SK-N-SH (cell line): ENCODE measurements at regions not wholly inside any gene's neighbourhood (a gene's known extent, or its start where the extent isn't known, plus 50 kb on each side); places are given as distances from the start of the nearest gene placed in this dataset.

ENCODE experiments used
- CTCF ChIA-PET: fragments of 300-600, 350-600 bp; formaldehyde crosslinking; extraction: SDS; loops from one replicate; lab custom pipeline; 2021; lab: Yijun Ruan, JAX
- POLR2A ChIA-PET: fragments of 350-600 bp; sonication (Branson Sonifier 250); formaldehyde crosslinking; extraction: SDS; loops from one replicate; lab custom pipeline; 2020; ENCODE audit warnings: antibody characterized with exemption, inconsistent platforms; lab: Yijun Ruan, JAX
- DNase-seq: peaks from one replicate; pipeline ENCODE4 v3.0.0; 2012
- H2AFZ ChIP-seq: fragments of 200-600 bp; sonication (generic); 2 replicates; pipeline ENCODE4 v1.8.1; 2016; ENCODE audit warnings: antibody characterized with exemption, mild to moderate bottlenecking, low read depth
- H3F3A ChIP-seq: fragments of 200-600 bp; sonication (generic); replicated peaks from 2 replicates; pipeline ENCODE3; 2016; ENCODE audit warnings: antibody characterized with exemption, mild to moderate bottlenecking; ENCODE audit not compliant: insufficient read depth
- H3K27ac ChIP-seq, 2 experiments: fragments of 200-500 bp in 1 of 2; fragments of 200-600 bp in 1 of 2; sonication (Bioruptor generic) in 1 of 2; sonication (generic), shearing (Covaris generic) in 1 of 2; 2 replicates each; pipeline versions ENCODE4 v1.5.1 to v1.6.1; 2014 to 2016; ENCODE audit warnings: low read depth in 2 of 2, inconsistent platforms in 1 of 2, low read length in 1 of 2, mild to moderate bottlenecking in 1 of 2, mixed read lengths in 1 of 2
- H3K27me3 ChIP-seq: fragments of 200-600 bp; sonication (generic), shearing (Covaris generic); 2 replicates; pipeline ENCODE4 v1.6.1; 2016; ENCODE audit warnings: mixed run types; ENCODE audit not compliant: insufficient read depth
- H3K36me3 ChIP-seq, 2 experiments: fragments of 200-500 bp in 1 of 2; fragments of 200-600 bp in 1 of 2; sonication (Bioruptor generic) in 1 of 2; sonication (generic) in 1 of 2; replicated peaks in 1 of 2; 2 replicates each; pipeline versions ENCODE3 to v1.5.1; 2014 to 2016; ENCODE audit warnings: low read length in 1 of 2, mild to moderate bottlenecking in 1 of 2; ENCODE audit not compliant: insufficient read depth in 2 of 2, control insufficient read depth in 1 of 2
- H3K4me1 ChIP-seq, 2 experiments: fragments of 200-500 bp in 1 of 2; fragments of 200-600 bp in 1 of 2; sonication (Bioruptor generic) in 1 of 2; sonication (generic), shearing (Covaris generic) in 1 of 2; 2 replicates each; pipeline versions ENCODE4 v1.5.1 to v1.6.1; 2014 to 2016; ENCODE audit warnings: low read depth in 1 of 2, low read length in 1 of 2, mixed run types in 1 of 2; ENCODE audit not compliant: insufficient read depth in 2 of 2, control insufficient read depth in 1 of 2
- H3K4me2 ChIP-seq: fragments of 200-600 bp; sonication (generic), shearing (Covaris generic); 2 replicates; pipeline ENCODE4 v1.6.1; 2017; ENCODE audit warnings: mixed run types
- H3K4me3 ChIP-seq, 2 experiments: fragments of 200-500 bp in 1 of 2; fragments of 200-600 bp in 1 of 2; sonication (Bioruptor generic) in 1 of 2; sonication (generic), shearing (Covaris generic) in 1 of 2; 2 replicates each; pipeline versions ENCODE4 v1.5.1 to v1.8.1; 2014 to 2016; ENCODE audit warnings: low read depth in 2 of 2, inconsistent platforms in 1 of 2, low read length in 1 of 2, mild to moderate bottlenecking in 1 of 2, mixed read lengths in 1 of 2, moderate library complexity in 1 of 2
- H3K79me2 ChIP-seq: fragments of 200-600 bp; sonication (generic); 2 replicates; pipeline ENCODE4 v1.8.1; 2017; ENCODE audit warnings: mild to moderate bottlenecking; ENCODE audit not compliant: insufficient read depth
- H3K9ac ChIP-seq: fragments of 200-600 bp; sonication (generic); 2 replicates; pipeline ENCODE4 v1.6.1; 2017; ENCODE audit warnings: mixed run types
- H3K9me2 ChIP-seq: fragments of 200-600 bp; sonication (generic); 2 replicates; pipeline ENCODE4 v1.6.1; 2017; ENCODE audit warnings: mixed run types
- H3K9me3 ChIP-seq: fragments of 200-600 bp; sonication (generic); 2 replicates; pipeline ENCODE4 v1.6.1; 2017; ENCODE audit warnings: mixed run types, mild to moderate bottlenecking, moderate library complexity
- H4K20me1 ChIP-seq: fragments of 200-600 bp; sonication (generic); 2 replicates; pipeline ENCODE4 v1.6.1; 2017; ENCODE audit warnings: mild to moderate bottlenecking, mixed run types; ENCODE audit not compliant: insufficient read depth
- CHD2 ChIP-seq: fragments of 150-350 bp; IDR thresholded peaks from 2 replicates; pipeline ENCODE4 v1.6.1; 2018; ENCODE audit warnings: low read length; ENCODE audit not compliant: partially characterized antibody
- ELF1 ChIP-seq: IDR thresholded peaks from 2 replicates; pipeline ENCODE4 v1.4.0; 2012
- EP300 ChIP-seq, 2 experiments: IDR thresholded peaks; 2 replicates each; pipeline versions ENCODE4 v1.4.0 to v1.6.1; 2012; ENCODE audit warnings: borderline replicate concordance in 1 of 2, low read depth in 1 of 2, low read length in 1 of 2
- EZH2phosphoT487 ChIP-seq: fragments of 200-600 bp; sonication (generic); IDR thresholded peaks from 2 replicates; pipeline ENCODE4 v1.6.1; 2017; ENCODE audit warnings: low read depth, mixed run types, mild to moderate bottlenecking, antibody characterized with exemption, moderate library complexity, borderline replicate concordance
- FOSL2 ChIP-seq: IDR thresholded peaks from 2 replicates; pipeline ENCODE4 v1.4.0; 2012; ENCODE audit warnings: low read depth, mild to moderate bottlenecking, moderate library complexity, borderline replicate concordance
- FOXJ3 ChIP-seq: sonication (generic); formaldehyde crosslinking; IDR thresholded peaks from 2 replicates; pipeline ENCODE4 v1.5.1; 2020; ENCODE audit warnings: mild to moderate bottlenecking, missing genetic modification reagents
- GABPA ChIP-seq: IDR thresholded peaks from 2 replicates; pipeline ENCODE4 v1.4.0; 2012; ENCODE audit warnings: low read depth, mild to moderate bottlenecking
- JUND ChIP-seq: IDR thresholded peaks from 2 replicates; pipeline ENCODE4 v1.4.0; 2012
- NRF1 ChIP-seq: IDR thresholded peaks from 2 replicates; pipeline ENCODE4 v1.6.1; 2012; ENCODE audit warnings: low read depth, mild to moderate bottlenecking, low read length
- TAF1 ChIP-seq: IDR thresholded peaks from 2 replicates; pipeline ENCODE4 v1.6.1; 2012; ENCODE audit warnings: low read depth, mild to moderate bottlenecking, low read length, moderate library complexity, borderline replicate concordance
- TEAD4 ChIP-seq: IDR thresholded peaks from 2 replicates; pipeline ENCODE4 v1.4.0; 2012; ENCODE audit warnings: mild to moderate bottlenecking, borderline replicate concordance; ENCODE audit not compliant: insufficient read depth
- YY1 ChIP-seq: IDR thresholded peaks from 2 replicates; pipeline ENCODE4 v1.4.0; 2012; ENCODE audit warnings: low read depth, mild to moderate bottlenecking
- WGBS: methylation state at CpG from one replicate; pipeline ENCODE4 v1.1.6; 2017; ENCODE audit warnings: low lambda C conversion rate; 5-methylcytosine and 5-hydroxymethylcytosine counted together
- TF ChIP-seq, protein P1 (sequence below): fragments of 150-350 bp; IDR thresholded peaks from 2 replicates; pipeline ENCODE4 v1.6.1; 2016; ENCODE audit warnings: mild to moderate bottlenecking, low read depth, low read length
- TF ChIP-seq, protein P2 (sequence below): IDR thresholded peaks from 2 replicates; pipeline ENCODE4 v1.4.0; 2012; ENCODE audit warnings: low read depth
- TF ChIP-seq, protein P3 (sequence below): IDR thresholded peaks from 2 replicates; pipeline ENCODE4 v1.4.0; 2012; ENCODE audit warnings: low read depth, borderline replicate concordance
- TF ChIP-seq, protein P4 (sequence below): IDR thresholded peaks from 2 replicates; pipeline ENCODE4 v1.4.0; 2012; ENCODE audit warnings: low read depth, borderline replicate concordance

DNA sequence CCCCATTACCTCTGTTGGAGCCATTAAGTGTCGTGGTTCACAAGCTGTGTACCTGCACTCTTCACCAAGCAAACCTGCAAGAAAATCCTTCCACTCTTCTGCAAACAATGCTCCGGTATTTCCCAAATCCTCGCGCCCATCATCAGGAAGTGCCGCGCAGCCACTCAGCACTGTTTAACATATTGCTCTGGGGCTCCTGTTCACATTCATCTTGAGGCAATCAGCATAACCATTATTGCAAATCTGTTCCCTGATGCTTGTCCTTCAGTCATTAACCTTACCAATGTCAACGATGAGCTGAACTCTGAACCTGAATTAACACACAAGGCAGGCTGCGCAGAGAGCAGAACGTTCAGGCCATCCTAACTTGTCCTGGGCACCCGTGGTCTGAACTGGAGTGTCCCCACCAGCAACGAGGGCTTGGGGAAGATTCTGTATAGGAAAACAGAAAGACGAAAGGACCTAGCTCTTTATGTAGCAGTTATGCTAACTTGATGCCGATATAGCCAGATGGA, 751.4 kb upstream of the AUTS2 start (continued):
- TF ChIP-seq FOSL2: no peak
- TF ChIP-seq, protein P1, sequence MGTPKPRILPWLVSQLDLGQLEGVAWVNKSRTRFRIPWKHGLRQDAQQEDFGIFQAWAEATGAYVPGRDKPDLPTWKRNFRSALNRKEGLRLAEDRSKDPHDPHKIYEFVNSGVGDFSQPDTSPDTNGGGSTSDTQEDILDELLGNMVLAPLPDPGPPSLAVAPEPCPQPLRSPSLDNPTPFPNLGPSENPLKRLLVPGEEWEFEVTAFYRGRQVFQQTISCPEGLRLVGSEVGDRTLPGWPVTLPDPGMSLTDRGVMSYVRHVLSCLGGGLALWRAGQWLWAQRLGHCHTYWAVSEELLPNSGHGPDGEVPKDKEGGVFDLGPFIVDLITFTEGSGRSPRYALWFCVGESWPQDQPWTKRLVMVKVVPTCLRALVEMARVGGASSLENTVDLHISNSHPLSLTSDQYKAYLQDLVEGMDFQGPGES: no peak
- no peak for TF ChIP-seq YY1
- TF ChIP-seq ELF1: no peak
- no peak for TF ChIP-seq JUND
- TF ChIP-seq, protein P2, sequence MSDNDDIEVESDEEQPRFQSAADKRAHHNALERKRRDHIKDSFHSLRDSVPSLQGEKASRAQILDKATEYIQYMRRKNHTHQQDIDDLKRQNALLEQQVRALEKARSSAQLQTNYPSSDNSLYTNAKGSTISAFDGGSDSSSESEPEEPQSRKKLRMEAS: no peak
- TF ChIP-seq, protein P3, sequence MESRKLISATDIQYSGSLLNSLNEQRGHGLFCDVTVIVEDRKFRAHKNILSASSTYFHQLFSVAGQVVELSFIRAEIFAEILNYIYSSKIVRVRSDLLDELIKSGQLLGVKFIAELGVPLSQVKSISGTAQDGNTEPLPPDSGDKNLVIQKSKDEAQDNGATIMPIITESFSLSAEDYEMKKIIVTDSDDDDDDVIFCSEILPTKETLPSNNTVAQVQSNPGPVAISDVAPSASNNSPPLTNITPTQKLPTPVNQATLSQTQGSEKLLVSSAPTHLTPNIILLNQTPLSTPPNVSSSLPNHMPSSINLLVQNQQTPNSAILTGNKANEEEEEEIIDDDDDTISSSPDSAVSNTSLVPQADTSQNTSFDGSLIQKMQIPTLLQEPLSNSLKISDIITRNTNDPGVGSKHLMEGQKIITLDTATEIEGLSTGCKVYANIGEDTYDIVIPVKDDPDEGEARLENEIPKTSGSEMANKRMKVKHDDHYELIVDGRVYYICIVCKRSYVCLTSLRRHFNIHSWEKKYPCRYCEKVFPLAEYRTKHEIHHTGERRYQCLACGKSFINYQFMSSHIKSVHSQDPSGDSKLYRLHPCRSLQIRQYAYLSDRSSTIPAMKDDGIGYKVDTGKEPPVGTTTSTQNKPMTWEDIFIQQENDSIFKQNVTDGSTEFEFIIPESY: no peak

DNA sequence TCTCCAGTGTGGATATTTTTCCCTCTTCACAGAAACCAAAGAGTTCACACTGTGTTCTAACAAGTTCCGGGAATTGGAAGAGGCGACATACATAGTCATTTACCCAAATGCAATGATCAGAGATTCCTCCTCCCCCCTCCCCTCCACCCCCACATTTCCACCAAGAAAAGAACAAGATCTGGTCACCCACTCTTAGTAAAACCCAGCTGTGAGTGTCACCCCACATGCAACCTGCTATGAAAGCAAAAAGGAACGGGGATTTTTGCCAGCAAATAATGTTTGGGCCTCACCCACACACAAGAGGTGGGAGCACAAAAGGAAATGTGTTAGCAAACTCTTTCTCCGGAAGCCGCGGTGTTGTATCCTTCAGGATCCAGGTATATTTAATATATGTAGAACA, 745.0 kb upstream of the AUTS2 start:
- TF ChIP-seq, protein P4, sequence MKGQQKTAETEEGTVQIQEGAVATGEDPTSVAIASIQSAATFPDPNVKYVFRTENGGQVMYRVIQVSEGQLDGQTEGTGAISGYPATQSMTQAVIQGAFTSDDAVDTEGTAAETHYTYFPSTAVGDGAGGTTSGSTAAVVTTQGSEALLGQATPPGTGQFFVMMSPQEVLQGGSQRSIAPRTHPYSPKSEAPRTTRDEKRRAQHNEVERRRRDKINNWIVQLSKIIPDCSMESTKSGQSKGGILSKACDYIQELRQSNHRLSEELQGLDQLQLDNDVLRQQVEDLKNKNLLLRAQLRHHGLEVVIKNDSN: no peak
- TF ChIP-seq EZH2phosphoT487: no peak
- TF ChIP-seq, protein P3: no peak
- no peak for TF ChIP-seq NRF1
- no peak for TF ChIP-seq JUND
- no peak for TF ChIP-seq FOXJ3
- TF ChIP-seq TAF1: no peak
- TF ChIP-seq EP300 (IDR thresholded peaks at IDR 0.05; ENCODE audit: borderline replicate concordance in 1 of 2, low read depth in 1 of 2, low read length in 1 of 2): no peak
- no peak for TF ChIP-seq GABPA
- TF ChIP-seq CHD2: no peak
- no peak for TF ChIP-seq TEAD4
- TF ChIP-seq, protein P1: no peak
- TF ChIP-seq, all 33 proteins: peak for 0
- no peaks in the 10 kb centered on the region for H4K20me1 ChIP-seq
- no peak overlapping the region for H3K4me2 ChIP-seq
- H3K9ac ChIP-seq: no peak overlapping the region
- no peak overlapping the region for H3K4me3 ChIP-seq
- no peaks in the 10 kb centered on the region for H3F3A ChIP-seq
- ChIA-PET CTCF (no interaction called here), POLR2A (no interaction called here)
- 72% methylated on average over 6 of the region's 6 CpGs for WGBS
- H3K4me1 ChIP-seq: no peaks in the 10 kb centered on the region
- no peak overlapping the region for H3K27ac ChIP-seq
- no peaks in the 10 kb centered on the region for H3K9me2 ChIP-seq
- no peaks in the 10 kb centered on the region for H3K27me3 ChIP-seq
- DNase-seq: no peak
- H3K36me3 ChIP-seq: no peaks in the 10 kb centered on the region
- no peaks in the 10 kb centered on the region for H3K79me2 ChIP-seq
- no peak overlapping the region for H2AFZ ChIP-seq
- no peaks in the 10 kb centered on the region for H3K9me3 ChIP-seq
